Activated CD4-positive, alpha-beta T cell treated with anti-CD3 and anti-CD28 coated beads for 4 hours (primary cell): ENCODE measurements at regions not wholly inside any gene's neighbourhood (a gene's known extent, or its start where the extent isn't known, plus 50 kb on each side); places are given as distances from the start of the nearest gene placed in this dataset.

Experiments used
- DNase-seq, 2 donors: peaks; one replicate each; pipeline ENCODE4 v3.0.0-alpha.2; 2020

DNA sequence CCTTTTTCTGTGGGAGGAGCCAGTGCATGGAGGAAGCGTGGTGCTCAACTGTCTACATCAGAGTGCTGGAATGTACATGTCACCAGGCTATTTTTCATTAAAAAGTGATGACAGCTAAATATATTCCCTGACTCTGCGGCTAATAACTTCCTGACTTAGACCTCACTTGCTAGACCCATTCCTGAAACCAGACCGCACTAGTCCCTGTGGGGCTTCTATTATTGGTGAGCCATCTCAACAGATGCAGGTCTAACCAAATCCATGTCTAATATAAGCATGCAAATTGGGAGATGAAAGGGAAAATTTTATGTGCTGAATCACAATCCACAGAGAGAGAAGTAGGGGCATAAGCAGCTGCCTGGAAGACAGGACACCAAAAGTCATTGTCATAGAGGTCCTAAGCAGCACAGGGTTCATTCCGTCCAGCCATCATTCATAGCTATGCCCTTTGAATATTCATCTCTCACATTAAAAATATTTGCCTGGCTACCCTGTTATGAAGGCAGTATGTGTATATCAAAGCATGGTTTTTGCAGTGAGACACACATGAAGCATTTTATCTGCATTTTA lies 110.9 kb upstream of the BLID start:
- DNase-seq = no peak

DNA sequence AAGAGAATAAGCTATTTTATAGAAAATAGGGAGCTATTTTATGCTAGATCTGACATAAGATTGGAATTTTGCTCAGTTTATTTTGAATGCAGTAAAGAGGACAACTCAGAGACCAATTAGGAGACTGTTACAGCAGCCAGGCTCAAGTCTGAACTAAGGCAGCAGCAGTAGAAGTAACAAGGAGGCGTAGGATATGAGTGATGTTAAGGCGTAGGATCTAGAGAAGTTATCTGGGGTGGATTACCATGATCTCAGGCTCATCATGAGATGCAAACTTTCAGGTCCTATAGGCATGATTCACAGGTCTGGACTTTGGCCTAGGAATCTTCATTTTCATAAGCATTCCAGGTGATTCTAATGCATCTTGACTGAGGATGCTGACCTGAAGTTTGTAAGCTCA lies 108.9 kb upstream of the BLID start:
- no peak for DNase-seq

- no peak for DNase-seq
Observed at GRCh38 chr11:122220321-122220720, 104.3 kb upstream of the BLID start.

GRCh38 chr11:122219791-122220190 lies 103.8 kb upstream of the BLID start:
- no peak for DNase-seq

DNA sequence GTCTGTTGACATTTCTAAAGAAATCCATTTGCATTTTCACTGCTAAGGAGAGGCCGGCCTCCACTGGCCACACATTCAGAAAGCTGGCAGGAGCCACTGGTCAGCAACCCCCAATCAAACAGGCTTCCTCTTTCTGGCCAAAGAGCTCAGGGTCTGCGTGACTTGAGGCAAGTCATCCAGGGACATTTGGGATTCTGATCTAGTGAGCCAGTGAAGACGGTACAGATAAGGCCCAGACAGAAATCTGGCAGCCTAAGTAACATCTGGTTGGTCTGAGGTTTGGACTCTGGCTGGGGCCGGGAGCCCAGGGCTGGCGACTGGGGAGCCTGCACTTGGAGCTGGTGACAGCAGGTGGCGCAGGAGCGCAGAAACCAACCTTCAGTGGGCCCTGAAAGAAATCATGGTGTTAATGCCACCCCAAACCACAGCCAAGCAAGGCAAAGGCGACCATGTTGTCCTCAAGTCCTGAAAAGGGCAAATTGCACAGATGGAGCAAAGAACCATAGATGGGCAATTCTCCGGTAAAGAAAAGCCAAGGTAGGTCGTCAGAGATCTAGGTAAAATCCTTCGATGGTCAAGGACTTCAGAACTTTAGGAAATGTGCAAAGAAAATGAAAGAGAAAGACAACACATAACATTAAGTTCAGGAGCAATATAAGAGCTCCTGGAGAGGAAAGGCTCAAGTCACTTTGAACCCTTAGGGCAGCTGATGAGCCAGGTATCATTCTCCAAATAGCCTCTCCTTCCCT lies 99.4 kb upstream of the BLID start:
- DNase-seq = no peak

GRCh38 chr11:122214567-122214966 lies 98.6 kb upstream of the BLID start:
- DNase-seq = no peak

- no peak for DNase-seq
Observed at GRCh38 chr11:122214080-122214479, 98.1 kb upstream of the BLID start.

DNA sequence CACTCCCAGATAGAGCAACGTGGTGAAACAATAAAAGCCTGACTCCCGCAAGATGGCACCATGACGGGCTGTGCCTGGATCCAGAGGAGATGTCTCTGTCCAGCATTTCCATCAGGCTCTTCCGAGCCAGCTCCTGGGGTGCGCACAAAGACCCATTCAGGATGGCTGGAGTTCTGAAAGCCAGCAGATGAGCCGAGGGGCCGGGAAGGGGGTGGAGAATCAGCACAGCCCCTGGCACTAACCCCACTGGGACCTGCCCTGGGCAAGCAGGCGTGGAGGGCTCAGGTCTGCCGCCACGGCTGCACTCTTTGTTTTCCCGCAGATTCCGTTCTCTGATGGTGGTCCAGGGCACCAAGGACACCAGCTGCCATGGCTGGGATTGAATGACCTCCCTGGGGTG lies 97.2 kb upstream of the BLID start:
- DNase-seq = no peak

DNA sequence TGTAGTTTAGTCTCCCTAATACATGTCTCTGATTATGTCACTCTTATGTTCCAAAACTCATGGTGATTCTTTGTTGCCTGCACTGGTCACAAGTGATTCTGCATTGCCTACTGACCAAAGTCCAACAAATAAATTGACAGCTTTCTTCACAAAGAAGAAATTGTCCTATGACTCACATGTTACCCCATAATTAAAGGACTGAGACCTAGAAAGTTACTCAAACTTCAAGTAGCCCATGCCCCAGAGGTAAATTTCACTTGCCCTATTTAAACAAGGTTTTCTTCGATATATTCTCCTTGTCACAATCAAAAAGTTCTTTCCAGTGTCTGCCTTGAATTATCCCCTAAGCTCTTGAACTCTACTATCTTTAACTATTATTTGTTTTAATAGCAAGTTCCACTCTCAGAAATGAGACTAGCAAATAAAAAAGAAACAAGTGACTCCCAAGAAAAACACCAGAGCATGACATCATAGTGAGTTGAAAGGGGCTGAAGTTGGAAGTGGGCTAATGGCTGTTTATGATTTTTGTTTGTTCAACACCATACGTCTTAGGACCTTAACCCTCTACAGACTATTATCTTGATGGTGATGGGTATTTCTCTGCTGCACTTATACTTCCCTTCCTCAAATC lies 94.5 kb upstream of the BLID start:
- DNase-seq = no peak

DNA sequence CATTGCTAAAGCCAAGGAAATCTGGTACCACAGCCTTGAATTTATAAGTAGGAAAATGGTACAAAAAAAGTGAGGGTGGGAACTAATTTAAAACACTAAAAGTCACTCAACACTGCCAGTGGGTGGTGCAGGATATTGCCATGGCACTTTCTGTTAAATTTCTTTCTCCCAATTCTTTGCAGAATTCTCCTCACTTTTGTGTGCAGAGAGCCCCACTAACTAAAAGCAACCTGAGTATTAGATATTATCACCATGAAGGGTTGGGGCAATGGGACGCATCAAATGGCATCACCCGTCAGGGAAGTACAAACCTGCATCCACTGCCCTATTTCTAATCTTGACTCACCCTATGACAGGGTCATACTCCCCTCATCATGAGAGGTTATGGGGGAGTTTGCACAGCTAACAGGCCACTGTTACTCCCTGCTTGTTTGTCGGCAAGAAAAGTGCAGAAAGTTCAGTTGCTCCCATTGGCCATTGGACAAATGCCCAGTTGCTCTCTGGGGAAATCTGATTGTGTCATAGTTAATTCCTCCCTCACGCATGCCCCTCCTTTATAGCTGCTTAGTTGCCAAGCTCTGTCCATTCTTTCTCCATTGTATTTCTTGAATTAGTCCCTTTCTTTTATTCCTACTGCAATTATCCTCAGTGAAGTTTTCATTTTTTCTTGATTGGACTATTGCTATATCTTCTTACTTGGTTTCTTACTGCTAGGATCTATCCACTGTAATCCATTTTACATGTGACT lies 93.8 kb upstream of the BLID start:
- no peak for DNase-seq

GRCh38 chr11:122207921-122208764 lies 92.1 kb upstream of the BLID start:
- no peak for DNase-seq

DNA sequence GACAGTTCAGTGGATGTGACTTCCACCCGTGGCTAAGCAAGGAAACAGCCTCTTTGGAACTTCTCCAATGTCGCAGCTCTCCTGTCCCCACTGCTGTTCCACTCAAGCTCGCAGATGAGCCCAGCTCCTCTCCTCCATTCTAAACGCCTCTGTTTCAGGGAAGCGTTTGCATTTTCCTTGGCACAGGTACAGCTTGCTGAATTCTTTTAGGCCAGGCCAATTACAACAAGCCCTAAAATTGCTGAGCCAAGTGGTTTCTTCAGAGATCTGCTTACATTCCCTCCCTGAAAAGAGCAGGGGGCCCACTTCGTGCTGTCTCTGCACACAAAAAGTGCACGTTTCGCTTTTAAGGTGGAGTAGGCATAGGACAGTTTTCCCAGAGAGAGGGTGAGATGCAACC lies 91.5 kb upstream of the BLID start:
- no peak for DNase-seq

DNA sequence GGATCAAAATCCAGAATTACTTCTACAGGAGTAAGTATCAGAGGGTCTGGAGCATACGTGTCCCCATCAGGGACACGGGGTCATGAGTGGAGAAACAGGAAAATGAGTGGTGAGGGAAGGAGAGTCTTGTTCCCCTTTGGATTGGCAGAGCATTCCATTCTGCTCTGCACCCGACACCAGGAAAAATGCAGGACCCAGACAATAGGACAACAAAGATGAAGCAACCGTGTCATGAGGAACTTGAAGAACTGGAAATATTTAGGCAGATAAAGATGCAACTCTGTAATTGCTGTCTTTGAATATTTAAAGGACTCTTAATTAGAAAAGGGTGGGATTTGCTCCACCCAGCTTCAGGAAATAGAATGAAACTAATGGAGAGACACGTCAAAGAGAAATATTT lies 89.0 kb upstream of the BLID start:
- no peak for DNase-seq

DNA sequence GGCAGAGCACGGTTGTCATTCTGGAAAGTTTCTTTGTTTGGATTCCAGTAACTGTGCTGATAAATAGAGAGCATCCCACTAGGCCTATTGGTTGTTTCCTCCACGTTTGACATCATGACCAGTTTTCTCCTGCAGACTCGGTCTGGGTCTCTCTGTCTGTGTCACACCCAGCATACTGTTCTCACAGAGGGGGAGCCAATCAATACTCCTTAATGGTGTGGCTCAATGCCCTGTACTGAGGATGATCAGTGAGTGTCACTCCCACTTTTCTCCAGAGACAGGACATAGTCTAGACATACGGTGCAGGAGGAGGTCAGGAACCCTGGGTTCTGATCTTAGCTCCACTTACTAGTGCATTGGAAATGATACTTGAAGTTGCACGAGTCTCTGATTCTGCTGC lies 88.2 kb upstream of the BLID start:
- no peak for DNase-seq

GRCh38 chr11:122202951-122203456 lies 87.0 kb upstream of the BLID start:
- peak in 1 of 2 donors; percentile 1 for DNase-seq

GRCh38 chr11:122202161-122202950 lies 86.3 kb upstream of the BLID start:
- DNase-seq = no peak

GRCh38 chr11:122201106-122201505 lies 85.1 kb upstream of the BLID start:
- DNase-seq = no peak

- no peak for DNase-seq
Observed at GRCh38 chr11:122199661-122200060, 83.6 kb upstream of the BLID start.

GRCh38 chr11:122198291-122198983 lies 82.4 kb upstream of the BLID start:
- DNase-seq = no peak

- DNase-seq = no peak
Observed at GRCh38 chr11:122197066-122197987, 81.3 kb upstream of the BLID start.
